ENCODE measurements at regions not wholly inside any gene's neighbourhood (a gene's known extent, or its start where the extent isn't known, plus 50 kb on each side); places are given as distances from the start of the nearest gene placed in this dataset.
"Not testable (repeated sequence)": the region's sequence is repeated elsewhere in the genome, so short reads cannot be mapped to it uniquely, and the experiment has no call there.

DNA sequence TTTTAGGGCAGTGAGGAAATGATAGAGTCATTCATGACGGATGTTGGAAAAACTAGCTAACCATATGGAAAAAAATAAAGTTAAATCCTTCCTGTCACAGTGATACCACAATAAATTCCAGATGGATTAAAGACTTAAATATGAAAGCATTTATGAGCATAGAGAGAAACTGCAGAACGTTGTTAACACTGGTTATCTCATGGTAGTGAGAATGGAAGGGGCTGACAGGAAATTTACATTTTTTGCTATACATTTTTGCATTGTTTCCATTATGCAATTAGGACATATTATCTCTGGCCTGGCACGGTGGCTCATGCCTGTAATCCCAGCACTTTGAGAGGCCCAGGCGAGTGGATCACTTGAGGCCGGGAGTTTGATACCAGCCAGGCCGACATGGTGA lies 130.5 kb upstream of the VOPP1 start:
- DNase-seq, result not testable (repeated sequence)

DNA sequence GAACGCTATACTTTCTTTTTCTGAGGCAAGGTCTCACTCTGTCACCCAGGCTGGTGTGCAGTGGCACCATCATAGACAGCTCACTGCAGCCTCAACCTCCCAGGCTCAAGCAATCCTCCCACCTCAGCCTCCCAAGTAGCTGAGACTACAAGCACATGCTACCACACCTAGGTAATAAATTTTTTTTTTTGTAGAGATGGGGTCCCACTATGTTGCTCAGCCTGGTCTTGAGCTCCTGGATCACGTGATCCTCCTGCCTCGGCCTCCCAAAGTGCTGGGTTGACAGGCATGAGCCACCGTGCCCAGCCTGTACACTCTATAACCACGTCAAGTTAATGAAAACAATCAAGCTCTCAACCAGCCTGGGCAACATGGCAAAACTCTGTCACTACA lies 127.1 kb upstream of the VOPP1 start:
- not testable (repeated sequence) for DNase-seq

DNA sequence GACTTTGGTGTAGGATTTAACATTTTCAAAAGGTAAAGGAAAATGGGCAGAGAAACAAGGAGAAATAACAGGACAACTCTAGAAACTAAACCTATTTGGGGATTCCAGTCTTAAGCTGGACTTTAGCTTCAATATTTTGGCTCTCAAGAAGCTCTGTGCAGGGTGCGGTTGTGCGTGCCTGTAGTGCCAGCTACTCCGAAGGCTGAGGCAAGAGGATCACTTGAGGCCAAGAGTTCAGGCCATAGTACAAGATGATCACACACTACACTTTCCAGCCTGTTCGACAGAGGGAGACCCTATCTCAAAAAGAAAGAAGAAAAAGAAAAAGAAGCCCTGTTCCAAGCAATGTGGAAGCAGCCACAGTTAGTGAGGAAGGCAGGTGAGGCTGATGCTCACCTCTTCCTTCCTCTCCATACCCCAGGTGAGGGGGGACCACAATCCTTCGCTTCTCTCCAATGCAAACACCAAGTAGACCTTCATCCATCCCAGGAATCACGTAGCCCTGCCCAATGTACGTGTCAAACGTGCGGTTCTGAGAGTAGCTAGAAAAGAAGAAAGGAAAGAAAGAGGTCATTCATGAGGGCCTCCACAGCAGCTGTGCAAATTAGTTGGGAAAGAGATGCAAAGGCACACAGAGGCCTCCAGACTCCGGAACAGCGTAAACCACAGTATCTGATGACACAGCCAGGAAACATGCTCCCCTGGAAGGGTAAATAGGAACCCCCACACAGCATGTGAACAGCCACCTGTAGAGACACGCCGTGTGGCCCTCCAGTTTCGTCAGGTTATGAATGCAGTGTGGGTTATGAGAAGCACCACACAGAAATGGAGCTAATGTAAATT lies 126.5 kb upstream of the VOPP1 start:
- not testable (repeated sequence) for DNase-seq

DNA sequence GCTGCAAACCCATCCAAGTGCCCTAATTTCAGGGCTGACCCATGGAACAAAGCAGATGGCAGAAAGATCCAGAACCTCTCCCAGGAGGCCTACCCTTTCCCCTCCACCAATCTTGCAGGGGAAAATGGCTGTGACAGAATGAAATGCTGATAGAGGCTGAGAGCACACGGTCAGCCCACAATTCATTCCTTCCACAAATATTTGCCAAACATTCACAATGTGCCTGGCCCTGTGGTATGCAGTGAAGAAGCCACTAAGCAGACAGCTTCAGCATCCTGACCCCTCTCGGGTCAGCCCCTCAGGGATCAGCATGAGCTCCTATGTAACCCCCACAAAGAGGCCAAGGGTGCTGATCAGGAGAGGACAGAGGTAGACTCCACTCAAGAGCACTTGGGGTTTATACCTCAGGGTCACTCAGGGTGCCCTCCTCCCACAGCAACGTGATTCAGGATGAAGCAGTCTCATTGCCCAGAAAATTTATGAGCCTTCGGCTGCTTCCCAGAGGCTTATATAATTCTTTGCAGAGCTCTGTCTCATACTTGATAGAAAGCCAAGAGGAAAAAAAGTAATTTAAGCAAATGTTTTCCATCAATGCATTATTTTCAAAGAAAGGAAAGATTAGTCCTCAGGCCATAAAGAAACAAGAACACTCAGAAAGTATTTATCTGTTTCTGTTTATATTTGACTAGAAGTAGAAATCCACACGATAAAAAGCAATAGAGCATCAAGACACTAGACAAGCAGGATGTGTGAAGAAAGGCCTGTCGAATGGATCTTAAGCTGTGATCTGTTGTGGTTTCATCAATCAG lies 123.8 kb upstream of the VOPP1 start:
- DNase-seq, result not testable (repeated sequence)

DNA sequence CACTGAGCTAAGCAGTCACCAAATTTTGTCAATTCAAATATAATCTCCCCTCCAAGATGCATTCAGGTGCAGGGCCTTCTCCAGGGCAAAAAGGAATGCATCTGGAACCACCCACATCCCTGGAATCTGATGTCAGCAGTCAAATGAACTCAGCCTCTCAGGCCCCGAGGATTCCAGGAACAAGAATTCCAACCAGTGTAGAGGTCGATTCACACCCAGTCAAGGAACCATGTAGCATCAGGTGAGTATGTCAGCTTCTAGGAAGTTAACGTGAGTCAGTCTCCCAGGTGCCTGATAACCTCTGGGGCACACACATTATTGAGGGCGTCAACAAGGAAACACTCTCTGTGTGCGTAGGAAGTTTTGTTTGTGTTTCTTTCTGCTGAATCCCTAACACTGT lies 122.2 kb upstream of the VOPP1 start:
- not testable (repeated sequence) for DNase-seq

DNA sequence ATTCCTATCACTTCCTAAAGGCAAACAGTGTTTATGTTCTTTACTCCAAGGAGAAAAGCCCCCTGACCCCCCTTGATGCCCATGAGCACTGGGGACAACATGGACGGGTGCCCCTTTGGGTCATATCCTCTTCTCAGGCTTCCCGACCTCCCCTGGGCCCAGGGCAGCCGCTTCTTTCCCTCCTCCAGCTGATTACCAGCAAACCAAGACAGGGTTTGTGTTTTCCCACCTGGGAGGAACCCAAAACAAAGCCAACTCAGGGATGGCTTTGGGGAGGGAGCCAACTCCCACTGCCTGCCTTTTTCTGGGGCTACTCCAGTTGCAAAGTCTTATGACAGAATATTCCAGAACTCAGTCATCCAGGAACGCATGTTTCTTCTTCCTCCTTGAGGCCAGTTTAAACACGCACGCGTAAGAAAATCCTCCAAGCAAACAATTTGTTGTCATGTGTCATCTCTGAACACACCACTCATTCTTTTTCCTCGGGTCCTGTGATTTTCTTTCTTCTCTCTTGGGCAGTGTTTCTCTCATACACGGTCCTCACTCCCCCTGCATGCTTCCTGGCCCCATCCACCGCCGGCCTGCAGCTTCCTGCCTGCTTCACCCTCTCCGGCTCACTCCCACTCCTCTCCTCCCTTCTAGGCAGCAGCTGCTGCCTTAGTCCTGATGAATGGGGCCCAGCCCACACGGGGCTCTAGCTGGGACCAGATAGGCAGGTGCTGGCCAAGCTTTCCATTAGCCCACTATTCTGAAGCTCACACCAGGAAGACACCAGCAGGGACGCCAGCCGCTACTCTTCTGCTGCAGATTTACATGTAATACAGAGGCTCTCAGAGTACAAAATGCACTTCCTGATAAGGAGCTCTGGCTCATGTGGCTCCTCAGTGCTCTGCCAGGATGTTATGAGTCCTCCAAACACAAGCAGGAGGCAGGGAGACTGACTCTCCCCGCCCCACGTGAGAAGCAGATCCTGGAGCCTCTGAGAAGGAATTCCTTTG lies 116.7 kb upstream of the VOPP1 start:
- DNase-seq, result not testable (repeated sequence)

DNA sequence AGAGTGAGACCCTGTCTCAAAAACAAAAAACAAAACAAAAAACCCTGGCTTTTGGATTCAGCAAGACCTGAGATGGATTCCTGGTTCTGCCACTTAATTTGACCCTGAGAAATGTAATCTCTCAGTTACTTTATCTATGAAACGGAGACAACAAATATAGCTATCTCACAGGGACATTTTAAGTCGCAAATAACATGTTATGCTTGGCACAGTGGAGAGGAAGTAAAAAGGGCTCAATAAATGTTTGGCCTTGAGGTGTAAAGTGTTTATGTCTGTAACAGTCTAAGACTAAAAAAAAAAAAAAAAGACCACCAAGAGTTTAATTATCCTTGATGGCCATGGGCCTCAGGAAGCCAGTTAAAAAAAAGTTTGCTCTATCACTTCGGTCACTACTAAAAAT lies 116.0 kb upstream of the VOPP1 start:
- DNase-seq, result not testable (repeated sequence)

DNA sequence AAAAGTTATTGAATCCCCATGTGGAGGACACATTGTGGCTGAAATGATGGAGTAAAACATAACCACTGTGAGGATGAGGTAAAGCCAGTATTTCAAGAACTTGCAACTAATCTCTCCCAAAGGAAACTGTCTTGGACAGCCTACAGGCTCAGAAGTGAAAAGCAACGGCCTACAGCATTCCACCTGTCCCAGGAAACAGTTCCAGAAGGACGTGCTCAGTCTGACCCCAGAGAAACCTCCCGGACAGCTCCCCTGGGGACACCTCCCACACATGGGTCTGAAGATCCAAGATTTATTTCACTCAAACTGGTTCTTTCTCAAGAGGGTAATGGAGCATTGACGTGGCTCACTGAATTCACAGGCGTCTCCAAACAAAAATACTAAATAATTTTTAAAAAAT lies 115.0 kb upstream of the VOPP1 start:
- not testable (repeated sequence) for DNase-seq

DNA sequence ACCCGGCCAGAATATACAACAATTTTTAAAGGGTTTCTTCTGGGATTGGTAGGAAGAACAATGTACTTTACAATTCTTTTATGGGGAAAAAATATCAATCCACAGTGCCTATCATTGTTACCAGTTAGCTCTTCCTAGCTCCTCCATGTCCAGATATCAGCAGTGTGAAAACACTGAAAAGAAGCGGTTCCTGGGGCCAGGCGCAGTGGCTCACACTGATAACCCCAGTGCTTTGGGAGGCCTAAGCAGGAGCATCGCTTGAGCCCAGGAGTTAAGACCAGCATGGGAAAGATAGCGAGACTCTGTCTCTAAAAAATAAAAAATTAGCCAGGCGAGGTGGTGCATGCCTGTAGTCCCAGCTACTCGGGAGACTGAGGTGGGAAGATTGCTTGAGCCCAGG lies 114.5 kb upstream of the VOPP1 start:
- DNase-seq, result not testable (repeated sequence)

DNA sequence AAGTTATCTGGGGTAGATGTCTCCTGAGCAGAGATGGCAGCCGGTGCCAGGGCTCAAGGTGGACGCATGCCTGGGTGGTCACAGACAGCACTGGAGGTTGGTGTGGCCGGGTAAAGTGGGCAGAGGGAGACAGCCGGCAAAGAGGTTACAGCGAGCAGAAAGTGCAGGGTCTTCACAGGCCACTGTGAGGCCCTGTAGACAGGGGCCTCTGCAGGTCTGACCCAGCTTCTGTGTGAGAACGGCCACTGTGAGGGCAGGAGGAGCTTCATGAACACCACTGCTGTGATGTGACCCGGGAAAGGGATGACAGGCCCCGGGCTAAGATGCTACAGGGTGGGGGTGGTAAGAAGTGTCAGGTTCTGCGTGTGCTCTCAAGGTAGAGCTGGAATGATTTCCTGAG lies 111.2 kb upstream of the VOPP1 start:
- not testable (repeated sequence) for DNase-seq

DNA sequence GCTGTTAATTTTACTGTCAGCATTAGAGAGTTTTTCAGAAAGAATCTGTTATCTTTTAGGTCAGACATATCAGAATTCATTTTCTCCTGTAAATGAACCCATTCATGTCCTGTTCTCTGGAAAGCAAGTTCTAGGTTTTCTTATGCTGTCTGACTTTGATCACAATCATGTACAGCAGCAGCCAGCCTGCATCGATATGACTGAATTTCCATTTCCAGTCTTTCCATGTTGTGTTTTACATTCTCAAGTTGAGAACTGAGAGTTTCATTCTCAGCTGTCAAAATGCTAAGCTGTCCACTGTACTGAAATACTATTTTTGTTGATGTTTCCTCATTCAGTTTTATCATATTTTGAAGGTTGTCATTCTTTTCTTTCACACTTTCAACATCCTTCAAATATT lies 103.3 kb upstream of the VOPP1 start:
- DNase-seq, result not testable (repeated sequence)

DNA sequence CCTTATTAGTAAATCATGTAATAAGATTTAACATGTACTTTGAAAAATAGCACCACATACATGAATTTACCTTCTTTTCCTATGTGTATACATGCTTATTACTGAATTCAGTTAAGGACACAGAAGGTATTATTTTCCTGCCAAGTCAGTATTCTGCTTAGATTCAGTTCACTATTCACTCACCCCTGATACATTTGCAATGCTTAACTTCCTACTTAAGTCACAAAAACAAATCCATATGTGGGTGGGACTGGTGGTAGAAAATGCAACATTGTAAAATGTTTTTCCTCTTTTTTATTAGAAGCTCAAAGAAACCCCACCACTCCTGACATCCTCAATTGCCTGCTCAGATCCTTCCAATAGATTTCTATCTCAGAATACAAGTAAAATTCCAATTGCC lies 101.2 kb upstream of the VOPP1 start:
- DNase-seq, result not testable (repeated sequence)

DNA sequence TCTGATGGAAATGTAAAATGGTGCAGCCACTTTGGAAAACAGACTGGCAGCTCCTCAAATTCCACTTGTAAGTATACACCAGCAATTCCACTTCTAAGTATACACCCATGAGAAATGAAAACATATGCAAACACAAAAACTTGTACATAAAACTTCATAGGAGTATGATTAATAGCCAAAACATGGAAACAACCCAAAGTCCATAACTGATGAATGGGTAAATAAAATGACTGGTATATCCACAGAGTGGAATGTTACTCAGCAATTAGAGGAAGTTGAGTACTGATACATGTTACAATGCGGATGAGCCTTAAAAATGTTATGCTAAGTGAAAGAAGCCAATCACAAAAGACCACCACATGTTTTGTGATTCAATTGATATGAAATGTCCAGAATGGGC lies 99.8 kb upstream of the VOPP1 start:
- not testable (repeated sequence) for DNase-seq

DNA sequence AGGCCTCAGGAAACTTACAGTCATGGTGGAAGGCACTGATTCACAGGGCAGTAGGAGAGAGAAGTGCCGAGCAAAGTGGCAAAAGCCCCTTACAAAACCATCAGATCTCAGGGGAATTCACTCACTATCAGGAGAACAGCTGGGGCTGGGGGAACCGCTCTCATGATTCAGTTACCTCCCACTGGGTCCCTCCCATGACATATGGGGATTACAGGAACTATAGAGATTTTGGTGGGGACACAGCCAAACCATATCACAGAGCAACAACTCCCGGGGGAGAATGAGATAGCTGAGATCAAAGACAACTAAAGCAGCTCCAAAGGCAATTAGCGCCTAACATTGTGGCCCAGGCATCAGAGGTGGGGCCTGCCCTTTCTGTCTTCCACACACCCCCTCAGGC lies 85.4 kb upstream of the VOPP1 start:
- DNase-seq, result no peak

DNA sequence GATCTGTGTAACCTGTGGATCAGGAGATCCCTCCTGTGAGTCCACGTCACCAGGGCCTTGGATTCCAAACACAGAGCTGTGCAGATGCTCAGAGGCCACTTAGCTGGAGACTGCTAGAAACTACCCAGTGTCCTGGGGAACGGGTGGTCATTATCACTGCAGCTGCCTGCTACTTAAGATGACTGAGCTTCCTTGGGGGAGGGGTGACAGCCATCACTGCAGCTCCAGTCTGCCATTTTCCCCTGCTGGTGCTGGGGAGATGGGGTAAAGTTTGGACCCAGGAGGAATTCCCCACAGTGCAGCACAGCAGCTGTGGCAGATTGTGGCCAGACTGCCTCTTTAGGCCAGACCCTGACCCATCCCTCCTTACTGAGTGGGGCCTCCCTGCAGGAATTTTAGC lies 78.8 kb upstream of the VOPP1 start:
- no peak for DNase-seq

DNA sequence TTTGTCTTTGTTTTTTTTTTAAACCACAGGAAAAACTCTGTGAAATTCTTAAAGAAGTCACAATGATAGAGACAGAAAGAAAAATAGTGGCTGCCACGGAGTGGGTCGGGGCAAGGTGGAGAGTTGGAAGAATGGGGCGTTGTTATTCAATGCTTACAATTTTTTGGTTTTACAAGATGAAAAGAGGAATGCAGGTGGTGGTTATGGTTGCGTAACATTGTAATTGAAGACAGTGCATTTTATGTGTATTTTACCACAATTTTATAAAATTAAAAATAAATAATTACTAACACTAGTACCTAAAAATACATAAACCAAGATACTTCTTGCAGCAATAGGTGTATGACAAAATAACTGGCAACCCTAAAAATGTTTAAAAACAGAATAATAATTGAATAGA lies 76.9 kb upstream of the VOPP1 start:
- DNase-seq, result no peak

DNA sequence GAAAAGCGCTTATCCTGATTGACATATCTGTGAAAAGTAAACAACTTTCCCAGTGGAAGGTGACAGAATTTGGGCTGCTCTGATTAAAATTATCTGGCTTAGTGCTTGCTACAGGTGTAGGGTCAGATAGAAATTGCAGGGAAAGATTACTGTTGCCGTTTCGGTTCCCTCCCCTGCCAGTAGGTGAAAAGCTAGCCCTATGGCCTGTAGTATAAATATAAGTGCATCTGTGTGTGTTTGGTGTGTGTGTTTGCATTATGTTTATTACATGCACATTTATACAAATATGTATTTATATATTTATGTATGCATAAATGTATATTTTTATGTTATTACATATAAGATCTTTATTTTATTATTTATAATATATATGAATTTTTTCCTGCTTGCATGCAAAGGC lies 72.3 kb upstream of the VOPP1 start:
- DNase-seq, result no peak

DNA sequence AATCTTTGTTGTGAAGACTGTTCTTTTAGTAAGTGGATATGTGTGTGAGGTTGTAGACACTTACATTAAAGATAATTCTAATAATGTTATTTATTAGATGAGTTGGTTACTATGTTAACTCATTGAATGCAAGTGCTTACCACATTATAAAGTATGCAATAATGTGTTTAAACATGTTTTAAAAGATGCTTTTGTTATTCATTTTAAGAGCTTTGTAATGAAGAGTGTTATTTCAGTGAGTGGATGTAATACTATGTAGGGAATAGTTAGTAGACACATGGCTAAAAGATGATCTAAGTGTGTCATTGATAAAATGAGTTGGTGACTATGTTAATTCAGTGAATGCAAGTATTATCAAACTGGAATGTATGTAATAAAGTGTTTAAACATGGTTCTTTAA lies 70.0 kb upstream of the VOPP1 start:
- DNase-seq, result no peak

DNA sequence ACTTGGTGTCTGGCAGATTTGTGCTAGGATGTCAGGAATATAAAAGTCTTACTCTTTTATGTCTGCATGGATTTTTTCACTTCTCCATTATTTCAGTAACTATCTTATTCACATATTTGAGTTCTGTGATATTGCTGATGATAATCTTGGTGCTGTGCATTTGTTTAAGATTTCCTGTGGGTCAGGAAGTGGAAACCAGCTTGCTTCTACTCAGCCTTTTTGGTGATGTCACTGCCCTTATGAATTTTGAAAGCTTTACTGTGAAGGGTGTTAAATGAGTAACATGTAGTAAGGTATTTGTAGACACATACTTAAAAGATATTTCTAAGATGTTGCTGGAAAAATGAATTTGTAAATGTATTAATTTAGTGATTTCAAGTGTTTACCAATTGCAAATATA lies 69.5 kb upstream of the VOPP1 start:
- DNase-seq, result no peak

DNA sequence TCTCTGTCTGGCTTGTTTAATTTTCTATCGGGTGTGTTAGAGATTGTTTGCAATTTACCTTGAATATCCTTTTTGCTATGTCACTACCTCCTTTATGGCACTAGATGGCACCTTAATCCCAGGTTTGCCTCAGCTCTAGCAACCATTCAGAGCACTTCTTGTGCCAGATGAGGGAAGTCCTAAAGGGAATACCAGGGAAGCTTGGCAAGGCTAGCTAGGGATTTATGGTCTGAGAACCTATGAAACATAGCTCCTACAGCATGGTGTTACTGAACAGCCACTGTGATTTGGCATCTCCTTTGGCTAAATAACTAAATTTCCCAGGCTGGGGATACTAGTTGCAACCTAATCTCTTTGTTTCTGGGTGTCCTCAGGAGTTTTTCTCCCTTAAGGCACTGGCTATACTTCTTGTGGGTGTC lies 69.0 kb upstream of the VOPP1 start:
- DNase-seq, result peak; percentile 45

DNA sequence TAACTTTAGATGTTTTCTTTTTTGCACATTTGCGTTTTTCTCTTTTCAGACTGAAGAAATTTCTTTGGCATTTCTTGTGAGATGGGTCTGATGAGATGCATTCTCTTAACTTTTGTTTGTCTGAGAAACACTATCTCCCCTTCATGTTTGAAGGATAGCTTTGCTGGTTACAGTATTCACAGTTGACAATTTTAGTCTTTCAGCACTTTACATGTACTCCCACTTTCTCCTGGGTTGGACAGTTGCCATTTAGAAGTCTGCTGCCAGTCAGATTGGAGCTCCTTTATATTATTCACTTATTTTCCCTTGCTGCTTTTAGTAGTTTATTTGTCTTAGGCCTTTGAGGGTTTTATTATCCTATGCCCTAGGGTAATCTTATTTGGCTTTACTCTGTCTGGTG lies 67.3 kb upstream of the VOPP1 start:
- no peak for DNase-seq

DNA sequence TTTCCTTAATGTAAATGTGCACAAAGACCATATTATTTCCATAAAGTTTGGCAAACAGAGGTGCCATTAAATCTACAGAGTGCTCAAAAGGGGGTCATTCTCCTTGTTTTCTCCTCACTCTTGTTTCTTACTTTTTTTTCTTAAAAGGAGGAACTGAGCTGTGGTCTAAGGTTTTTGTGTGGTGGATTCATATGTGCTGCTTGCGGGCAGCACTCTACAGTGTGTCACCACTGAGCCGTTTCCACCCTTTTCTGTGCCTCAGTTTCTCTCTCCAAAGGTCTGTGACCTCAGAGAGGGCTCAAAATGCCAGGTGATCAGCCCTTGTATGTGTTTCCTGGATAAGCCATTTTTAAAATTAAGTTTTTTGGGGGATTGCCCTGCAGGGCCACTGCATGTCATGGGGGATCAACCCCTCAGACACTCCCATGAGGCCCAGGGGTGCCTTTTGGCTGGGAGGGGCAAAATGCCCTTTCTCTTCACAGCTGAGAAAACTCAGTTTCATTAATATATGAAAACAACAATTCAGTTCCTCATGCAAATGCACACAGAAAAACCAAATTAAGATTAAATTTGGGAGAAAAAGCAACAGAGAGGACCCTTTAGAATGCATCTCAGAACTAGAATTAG lies 56.9 kb upstream of the VOPP1 start:
- no peak for DNase-seq

Data from stimulated activated CD4-positive, alpha-beta T cell treated with anti-CD3 and anti-CD28 coated beads, Interleukin-4, amount 100 ng/mL, for 24 hours (primary cell).